K562 (cell line): ENCODE measurements at regions not wholly inside any gene's neighbourhood (a gene's known extent, or its start where the extent isn't known, plus 50 kb on each side); places are given as distances from the start of the nearest gene placed in this dataset.

Experiments
- ATAC-seq: fragments of 200-7000 bp; cut with Tn5 transposase; 3 replicates; pipeline ENCODE4 v1.9.1; 2020; ENCODE audit warnings: moderate library complexity
- BruUV-seq: library from RNA; stranded (reverse); fragments of 400-500 nt; replicated peaks from 2 replicates; lab custom pipeline; 2021; lab: Mats Ljungman, UMichigan
- CTCF ChIA-PET: fragments of 300-600 bp; formaldehyde crosslinking; extraction: SDS; loops from one replicate; lab custom pipeline; 2021; ENCODE audit warnings: low intra/inter-chr PET ratio; lab: Yijun Ruan, JAX
- POLR2A ChIA-PET: fragments of 300-600, 350-650 bp; sonication (Branson Sonifier 250); formaldehyde crosslinking; extraction: SDS; loops from one replicate; lab custom pipeline; 2021; ENCODE audit warnings: antibody characterized with exemption, inconsistent platforms; lab: Yijun Ruan, JAX
- DNase-seq, 4 experiments: peaks; one replicate each; pipeline versions ENCODE4 v3.0.0 to v3.0.0-alpha.2; 2011 to 2018; ENCODE audit warnings: low spot score in 3 of 4, mixed read lengths in 3 of 4; ENCODE audit errors: extremely low read depth in 1 of 4
- FAIRE-seq: peaks from 2 replicates; lab custom pipeline; 2011; peaks lifted over from hg19 to GRCh38; lab: Jason Lieb, UNC
- H2AFZ ChIP-seq: 2 replicates; pipeline ENCODE4 v1.6.0; 2011; ENCODE audit warnings: low read depth, low read length, control low read depth, inconsistent platforms
- H3K27ac ChIP-seq: fragments of 200-600 bp; 3 replicates; pipeline ENCODE4 v1.8.0; 2011; ENCODE audit warnings: low read depth, mild to moderate bottlenecking, control low read depth, inconsistent platforms, low read length, moderate library complexity, mixed read lengths; ENCODE audit errors: extremely low read depth
- H3K27me3 ChIP-seq, 2 experiments: fragments of 300-600 bp in 1 of 2; 2 replicates in 1 of 2; 3 replicates in 1 of 2; pipeline versions ENCODE4 v1.6.0 to v1.8.0; 2011; ENCODE audit warnings: inconsistent platforms in 2 of 2, low read length in 2 of 2, mild to moderate bottlenecking in 1 of 2, mixed read lengths in 1 of 2, moderate library complexity in 1 of 2; ENCODE audit not compliant: control insufficient read depth in 2 of 2, insufficient read depth in 2 of 2
- H3K36me3 ChIP-seq: fragments of 300-600 bp; 3 replicates; pipeline ENCODE4 v1.8.0; 2011; ENCODE audit warnings: mild to moderate bottlenecking, low read length, inconsistent platforms; ENCODE audit not compliant: control insufficient read depth, insufficient read depth
- H3K4me1 ChIP-seq, 2 experiments: fragments of 200-600 bp in 1 of 2; replicated peaks in 1 of 2; 2 replicates in 1 of 2; 3 replicates in 1 of 2; pipeline versions ENCODE4 v1.5.1 to v1.8.0; 2011; ENCODE audit warnings: inconsistent platforms in 2 of 2, low read length in 2 of 2, mild to moderate bottlenecking in 1 of 2, mixed read lengths in 1 of 2, moderate library complexity in 1 of 2; ENCODE audit not compliant: control insufficient read depth in 2 of 2, insufficient read depth in 2 of 2
- H3K4me2 ChIP-seq: 2 replicates; pipeline ENCODE4 v1.6.1; 2011; ENCODE audit warnings: low read length, control low read depth, inconsistent platforms, mixed read lengths; ENCODE audit not compliant: insufficient read depth
- H3K4me3 ChIP-seq: fragments of 200-600 bp; sonication (generic), shearing (Covaris generic); 2 replicates; pipeline ENCODE4 v1.5.1; 2016; ENCODE audit warnings: control low read depth, inconsistent platforms
- H3K79me2 ChIP-seq: fragments of 200-600 bp; 3 replicates; pipeline ENCODE4 v1.8.0; 2011; ENCODE audit warnings: low read length, inconsistent platforms; ENCODE audit not compliant: control insufficient read depth, insufficient read depth
- H3K9ac ChIP-seq, 2 experiments: 2 replicates each; pipeline versions ENCODE4 v1.6.0 to v1.6.1; 2011; ENCODE audit warnings: low read depth in 2 of 2, low read length in 2 of 2, control low read depth in 1 of 2, inconsistent platforms in 1 of 2, mild to moderate bottlenecking in 1 of 2, mixed read lengths in 1 of 2; ENCODE audit not compliant: insufficient read depth in 1 of 2
- H3K9me1 ChIP-seq: one replicate; pipeline ENCODE4 v1.6.0; 2011; ENCODE audit warnings: inconsistent platforms, mild to moderate bottlenecking, low read length, moderate library complexity; ENCODE audit not compliant: control insufficient read depth, insufficient read depth
- H3K9me3 ChIP-seq: replicated peaks from 2 replicates; pipeline ENCODE4 v1.5.1; 2011; ENCODE audit warnings: low read depth, low read length, inconsistent platforms; ENCODE audit not compliant: control insufficient read depth, insufficient read depth
- H4K20me1 ChIP-seq: replicated peaks from 2 replicates; pipeline ENCODE4 v1.6.1; 2011; ENCODE audit warnings: low read length, inconsistent platforms, mixed read lengths; ENCODE audit not compliant: control insufficient read depth, insufficient read depth
- ASH1L ChIP-seq: fragments of 450-650 bp; IDR thresholded peaks from 2 replicates; pipeline ENCODE4 v1.6.1; 2018; ENCODE audit warnings: borderline replicate concordance, mild to moderate bottlenecking, low read depth; ENCODE audit not compliant: partially characterized antibody
- DIDO1 ChIP-seq: fragments of 450-650 bp; IDR thresholded peaks from 2 replicates; pipeline ENCODE4 v1.6.1; 2016; ENCODE audit warnings: low read depth, missing biosample characterization, missing genetic modification characterization
- HIVEP1 ChIP-seq: fragments of 250-450 bp; sonication (Bioruptor Pico); IDR thresholded peaks from 2 replicates; pipeline ENCODE4 v1.4.0; 2020; ENCODE audit warnings: mild to moderate bottlenecking
- KAT2B ChIP-seq: IDR thresholded peaks from one replicate; pipeline ENCODE4 v1.6.1; 2012; ENCODE audit warnings: low read depth, mild to moderate bottlenecking, control low read depth, inconsistent platforms, low read length, moderate library complexity
- MCM2 ChIP-seq: fragments of 450-650 bp; IDR thresholded peaks from 2 replicates; pipeline ENCODE4 v1.6.1; 2017; ENCODE audit warnings: low read depth, mild to moderate bottlenecking
- MECOM ChIP-seq: fragments of 250-450 bp; sonication (Bioruptor Pico); IDR thresholded peaks from 2 replicates; pipeline ENCODE4 v1.8.0; 2022; ENCODE audit warnings: inconsistent platforms
- NCOA1 ChIP-seq: fragments of 450-650 bp; IDR thresholded peaks from 2 replicates; pipeline ENCODE4 v1.6.1; 2016; ENCODE audit warnings: low read depth
- NCOA6 ChIP-seq: fragments of 450-650 bp; IDR thresholded peaks from 2 replicates; pipeline ENCODE4 v1.6.1; 2017; ENCODE audit warnings: mild to moderate bottlenecking
- PHB2 ChIP-seq: fragments of 450-650 bp; IDR thresholded peaks from 2 replicates; pipeline ENCODE4 v1.6.1; 2017; ENCODE audit warnings: low read depth
- RCOR1 ChIP-seq, 2 experiments: IDR thresholded peaks; 2 replicates each; pipeline ENCODE4 v1.6.1; 2012; ENCODE audit warnings: low read depth in 2 of 2, low read length in 2 of 2, borderline replicate concordance in 1 of 2, improper control_type of control experiment in 1 of 2
- RHOXF2B ChIP-seq: fragments of 250-450 bp; sonication (Bioruptor Pico); conservative IDR thresholded peaks from 2 replicates; pipeline ENCODE4 v1.5.1; 2021
- RUNX1 ChIP-seq: sonication (generic); IDR thresholded peaks from 2 replicates; pipeline ENCODE4 v1.6.1; 2016; ENCODE audit warnings: antibody characterized with exemption, low read depth
- SAFB ChIP-seq: fragments of 200-400 bp; formaldehyde crosslinking; IDR thresholded peaks from 2 replicates; pipeline ENCODE4 v1.6.1; 2017; ENCODE audit warnings: low read depth, low read length, borderline replicate concordance
- SMC3 ChIP-seq: conservative IDR thresholded peaks from 2 replicates; pipeline ENCODE4 v1.6.1; 2011; ENCODE audit warnings: low read depth, low read length, improper control_type of control experiment; ENCODE audit not compliant: insufficient read depth
- TFE3 ChIP-seq: fragments of 450-650 bp; formaldehyde crosslinking; IDR thresholded peaks from 2 replicates; pipeline ENCODE4 v1.4.0; 2020; ENCODE audit warnings: mild to moderate bottlenecking, mixed read lengths
- U2AF1 ChIP-seq: fragments of 200-400 bp; formaldehyde crosslinking; optimal IDR thresholded peaks from 2 replicates; pipeline ENCODE3; 2017; ENCODE audit warnings: mild to moderate bottlenecking, low read depth, low read length, moderate library complexity
- ZNF133 ChIP-seq: fragments of 250-450 bp; sonication (Bioruptor Pico); IDR thresholded peaks from 2 replicates; pipeline ENCODE4 v1.4.0; 2020; ENCODE audit warnings: mild to moderate bottlenecking
- ZNF174 ChIP-seq: fragments of 250-450 bp; sonication (Bioruptor Pico); IDR thresholded peaks from 2 replicates; pipeline ENCODE4 v1.4.0; 2020; ENCODE audit warnings: mild to moderate bottlenecking
- ZNF239 ChIP-seq: fragments of 250-450 bp; sonication (Bioruptor Pico); IDR thresholded peaks from 2 replicates; pipeline ENCODE4 v1.4.0; 2020; ENCODE audit warnings: mild to moderate bottlenecking
- ZNF311 ChIP-seq: fragments of 250-450 bp; sonication (Bioruptor Pico); IDR thresholded peaks from 2 replicates; pipeline ENCODE4 v1.4.0; 2020; ENCODE audit warnings: mild to moderate bottlenecking, moderate library complexity
- ZNF76 ChIP-seq: fragments of 250-450 bp; sonication (Bioruptor Pico); IDR thresholded peaks from 2 replicates; pipeline ENCODE4 v1.4.0; 2020; ENCODE audit warnings: mild to moderate bottlenecking, moderate library complexity, borderline replicate concordance
- WGBS: fragments of 100-300 bp; shearing (Covaris generic); methylation state at CpG from one replicate; pipeline ENCODE4 v1.1.6; 2016; ENCODE audit warnings: low coverage, mixed read lengths; ENCODE audit not compliant: insufficient coverage; ENCODE audit errors: missing lambda C conversion rate; 5-methylcytosine and 5-hydroxymethylcytosine counted together
- in situ Hi-C: fragments of 300-500 bp; cut with MboI; formaldehyde crosslinking; loops from 4 replicates; pipeline ENCODE4 v1.15.0; 2018; ENCODE audit warnings: inconsistent platforms, mixed read lengths
- intact Hi-C: fragments of 100-400 bp; cut with micrococcal nuclease; formaldehyde crosslinking; loops from 2 replicates; pipeline ENCODE4 v1.14.2; 2022

GRCh38 chr18:39506581-39507330, 1941.2 kb upstream of the CELF4 start (continued):
- TF ChIP-seq SMC3 (no peak), SAFB (no peak), HIVEP1 (no peak), RUNX1 (no peak), ZNF133 (no peak), ASH1L (no peak), ZNF311 (CRISPR knock-in tag) (no peak)

DNA sequence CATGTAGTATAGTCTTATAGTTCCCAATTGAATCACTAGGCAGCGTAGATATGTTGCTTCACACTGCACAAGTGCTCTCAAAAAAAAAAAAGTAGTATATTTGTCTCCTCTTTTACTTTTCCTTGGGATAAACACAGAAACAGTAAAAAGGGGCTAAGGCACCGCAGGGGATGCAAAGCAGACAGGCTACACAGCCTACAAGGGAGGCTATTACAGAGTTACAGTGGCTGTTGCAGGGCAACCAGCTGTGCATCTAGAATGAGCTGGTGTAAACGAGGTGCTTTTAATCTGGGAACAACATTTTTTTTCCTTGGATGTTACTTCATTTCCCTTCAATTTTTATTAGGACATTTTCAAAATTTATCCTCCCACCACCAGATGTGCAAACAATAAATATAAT, 1934.7 kb upstream of the CELF4 start:
- Histone ChIP-seq H3K4me2 (no peak overlapping the region), H3K27ac (no peak overlapping the region), H4K20me1 (no peaks in the 10 kb centered on the region), H3K9ac (no peak overlapping the region), H2AFZ (no peak overlapping the region), H3K79me2 (no peaks in the 10 kb centered on the region), H3K27me3 (no peaks in the 10 kb centered on the region), H3K9me3 (no peaks in the 10 kb centered on the region; the same call in 1 of the 2 replicates), H3K36me3 (no peaks in the 10 kb centered on the region), H3K4me1 (no peaks in the 10 kb centered on the region), H3K9me1 (no peaks in the 10 kb centered on the region), H3K4me3 (no peak overlapping the region)
- TF ChIP-seq DIDO1 (tag): no peak
- no peak for TF ChIP-seq ZNF174
- no peak for TF ChIP-seq RHOXF2B (CRISPR knock-in tag)
- no peak for TF ChIP-seq MECOM (CRISPR knock-in tag)
- no peak for TF ChIP-seq TFE3 (CRISPR knock-in tag)
- no peak for TF ChIP-seq U2AF1
- no peak for TF ChIP-seq NCOA1
- no peak for TF ChIP-seq ZNF76
- no peak for TF ChIP-seq KAT2B
- TF ChIP-seq NCOA6: no peak
- TF ChIP-seq MCM2: no peak
- no peak for TF ChIP-seq RCOR1 (IDR thresholded peaks at IDR 0.05; ENCODE audit: borderline replicate concordance in 1 of 2, low read depth in 2 of 2, low read length in 2 of 2)
- TF ChIP-seq PHB2: no peak
- TF ChIP-seq ZNF239: no peak
- ChIA-PET POLR2A (no interaction called here), CTCF (no interaction called here)
- WGBS: 0% methylated on average over 3 of the region's 3 CpGs
- no TSS peak for BruUV-seq
- in situ Hi-C loops: no loop called here
- FAIRE-seq: no peak
- ATAC-seq: no peak
- intact Hi-C loops: no loop called here
- no peak for DNase-seq
